ENCODE measurements at regions not wholly inside any gene's neighbourhood (a gene's known extent, or its start where the extent isn't known, plus 50 kb on each side); places are given as distances from the start of the nearest gene placed in this dataset.
"Not testable (repeated sequence)": the region's sequence is repeated elsewhere in the genome, so short reads cannot be mapped to it uniquely, and the experiment has no call there.

- DNase-seq (ENCODE audit: low spot score in 2 of 2) = no peak
- no peaks in the 10 kb centered on the region for H3K36me3 Mint-ChIP-seq (ENCODE audit: insufficient read depth)
- H3K27ac Mint-ChIP-seq (ENCODE audit: low read depth) = no peak overlapping the region
- no peaks in the 10 kb centered on the region for H3K27me3 Mint-ChIP-seq
- peaks cover 7% of the 10 kb centered on the region for H3K9me3 Mint-ChIP-seq
- no peak for ATAC-seq (replicated peaks; ENCODE audit: extremely low read depth, poor library complexity, severe bottlenecking)
- H3K4me3 Mint-ChIP-seq = no peak overlapping the region
- no peaks in the 10 kb centered on the region for H3K4me1 Mint-ChIP-seq
These were observed 384.3 kb upstream of the CNTNAP5 start for GRCh38 chr2:123640685-123641335.

DNA sequence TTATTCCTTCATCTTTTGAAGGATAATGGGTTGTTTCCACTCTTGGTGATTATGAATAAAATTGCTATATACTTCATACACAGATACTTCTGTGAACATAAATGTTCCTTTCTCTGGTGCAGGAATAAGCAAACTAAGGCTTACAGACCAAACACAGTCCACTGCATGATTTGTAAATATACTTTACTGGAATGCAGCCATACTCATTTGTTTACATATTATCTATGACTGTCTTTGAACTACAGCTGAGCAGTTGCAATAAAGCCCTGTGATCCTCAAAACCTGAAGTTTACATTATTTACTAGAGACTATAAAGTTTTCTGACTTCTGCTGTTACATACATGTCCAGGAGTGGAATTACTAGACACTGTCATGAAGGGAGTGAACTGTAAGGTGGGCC lies 381.0 kb upstream of the CNTNAP5 start:
- H3K4me1 Mint-ChIP-seq = no peaks in the 10 kb centered on the region
- DNase-seq (ENCODE audit: low spot score in 2 of 2) (no peak), ATAC-seq (replicated peaks; ENCODE audit: extremely low read depth, poor library complexity, severe bottlenecking) (no peak)
- H3K9me3 Mint-ChIP-seq = peaks cover 7% of the 10 kb centered on the region
- H3K4me3 Mint-ChIP-seq = no peak overlapping the region
- H3K27ac Mint-ChIP-seq (ENCODE audit: low read depth) = no peak overlapping the region
- no peaks in the 10 kb centered on the region for H3K36me3 Mint-ChIP-seq (ENCODE audit: insufficient read depth)
- no peaks in the 10 kb centered on the region for H3K27me3 Mint-ChIP-seq

GRCh38 chr2:123648016-123648415 lies 377.1 kb upstream of the CNTNAP5 start:
- Mint-ChIP-seq H3K4me3 (no peak overlapping the region), H3K27ac (ENCODE audit: low read depth) (no peak overlapping the region), H3K9me3 (no peaks in the 10 kb centered on the region), H3K4me1 (no peaks in the 10 kb centered on the region), H3K27me3 (no peaks in the 10 kb centered on the region), H3K36me3 (ENCODE audit: insufficient read depth) (peaks cover 2% of the 10 kb centered on the region)
- no peak for ATAC-seq (replicated peaks; ENCODE audit: extremely low read depth, poor library complexity, severe bottlenecking)
- DNase-seq (ENCODE audit: low spot score in 2 of 2) = no peak

GRCh38 chr2:123648956-123649355 lies 376.1 kb upstream of the CNTNAP5 start:
- ATAC-seq (replicated peaks; ENCODE audit: extremely low read depth, poor library complexity, severe bottlenecking) (no peak), DNase-seq (ENCODE audit: low spot score in 2 of 2) (no peak)
- Mint-ChIP-seq H3K4me3 (no peak overlapping the region), H3K27ac (ENCODE audit: low read depth) (no peak overlapping the region), H3K4me1 (no peaks in the 10 kb centered on the region), H3K27me3 (no peaks in the 10 kb centered on the region), H3K9me3 (peaks cover under 1% of the 10 kb centered on the region), H3K36me3 (ENCODE audit: insufficient read depth) (peaks cover 2% of the 10 kb centered on the region)

DNA sequence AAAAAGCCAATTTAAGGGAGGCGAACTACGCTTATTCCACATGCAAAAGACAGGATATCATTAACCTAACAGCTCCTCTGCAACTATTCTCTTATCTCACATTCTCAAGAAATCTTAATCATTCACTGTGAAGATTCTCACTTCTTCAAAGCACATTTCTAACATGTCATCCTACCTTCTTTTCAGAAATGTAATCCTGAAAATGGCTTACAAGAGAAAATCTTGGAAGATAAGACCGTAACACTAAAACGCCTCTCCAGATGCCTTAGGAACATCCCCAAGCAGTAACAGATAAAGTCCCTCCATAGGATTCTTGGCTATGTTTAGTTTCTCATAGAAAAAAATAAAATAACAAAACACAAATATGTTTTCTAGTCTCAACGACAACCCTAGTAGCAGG lies 373.9 kb upstream of the CNTNAP5 start:
- Mint-ChIP-seq H3K4me1 (no peaks in the 10 kb centered on the region), H3K4me3 (no peak overlapping the region), H3K27me3 (no peaks in the 10 kb centered on the region), H3K36me3 (ENCODE audit: insufficient read depth) (peaks cover 2% of the 10 kb centered on the region), H3K27ac (ENCODE audit: low read depth) (no peak overlapping the region), H3K9me3 (peaks cover 8% of the 10 kb centered on the region)
- DNase-seq (ENCODE audit: low spot score in 2 of 2) (no peak), ATAC-seq (replicated peaks; ENCODE audit: extremely low read depth, poor library complexity, severe bottlenecking) (no peak)

DNA sequence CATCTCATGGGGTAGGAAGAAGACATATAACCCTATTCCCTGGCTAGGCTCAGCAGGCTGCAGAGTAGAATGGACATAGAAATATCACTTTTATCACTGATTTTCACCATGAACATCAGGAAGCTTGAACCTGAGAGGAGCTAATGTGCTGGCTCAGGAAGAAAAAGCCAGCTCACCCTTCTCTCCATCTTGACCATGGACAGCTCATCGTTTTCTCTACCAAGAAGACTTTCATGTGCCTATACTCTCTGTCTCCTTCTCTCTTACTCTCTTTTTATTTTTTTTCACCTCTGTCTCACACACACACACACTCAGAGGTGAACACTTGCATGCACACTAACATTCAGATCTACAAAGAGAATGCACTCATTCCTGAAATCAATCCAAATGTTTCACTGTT lies 372.8 kb upstream of the CNTNAP5 start:
- Mint-ChIP-seq H3K36me3 (ENCODE audit: insufficient read depth) (peaks cover 2% of the 10 kb centered on the region), H3K9me3 (peaks cover 14% of the 10 kb centered on the region), H3K4me3 (no peak overlapping the region), H3K27me3 (no peaks in the 10 kb centered on the region), H3K27ac (ENCODE audit: low read depth) (no peak overlapping the region), H3K4me1 (no peaks in the 10 kb centered on the region)
- no peak for DNase-seq (ENCODE audit: low spot score in 2 of 2)
- no peak for ATAC-seq (replicated peaks; ENCODE audit: extremely low read depth, poor library complexity, severe bottlenecking)

GRCh38 chr2:123656590-123656989 lies 368.5 kb upstream of the CNTNAP5 start:
- H3K4me1 Mint-ChIP-seq = no peaks in the 10 kb centered on the region
- no peak for DNase-seq (ENCODE audit: low spot score in 2 of 2)
- no peak for ATAC-seq (replicated peaks; ENCODE audit: extremely low read depth, poor library complexity, severe bottlenecking)
- no peak overlapping the region for H3K4me3 Mint-ChIP-seq
- no peaks in the 10 kb centered on the region for H3K27me3 Mint-ChIP-seq
- H3K36me3 Mint-ChIP-seq (ENCODE audit: insufficient read depth) = peaks cover 2% of the 10 kb centered on the region
- peaks cover 32% of the 10 kb centered on the region for H3K9me3 Mint-ChIP-seq
- H3K27ac Mint-ChIP-seq (ENCODE audit: low read depth) = no peak overlapping the region

DNA sequence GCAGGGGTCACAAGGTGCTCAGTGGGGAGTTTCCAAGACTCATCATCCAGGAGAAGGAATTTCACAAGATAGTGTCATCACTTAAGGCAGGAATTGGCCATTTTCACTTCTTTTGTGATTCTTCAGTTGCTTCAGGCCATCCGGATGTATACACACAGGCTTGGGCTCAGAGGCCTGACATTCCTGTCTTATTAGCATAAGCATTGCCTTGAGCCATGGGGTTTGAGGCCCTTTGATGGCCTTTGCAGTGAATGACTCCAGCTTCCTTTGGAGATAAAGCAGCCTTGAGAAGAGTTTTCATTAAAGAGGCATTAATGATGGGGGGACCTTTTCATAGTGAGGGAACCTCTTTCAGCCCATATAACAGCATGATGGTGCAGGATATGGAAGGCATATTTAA lies 366.0 kb upstream of the CNTNAP5 start:
- H3K9me3 Mint-ChIP-seq = peaks cover 31% of the 10 kb centered on the region
- no peaks in the 10 kb centered on the region for H3K36me3 Mint-ChIP-seq (ENCODE audit: insufficient read depth)
- H3K4me3 Mint-ChIP-seq = no peak overlapping the region
- ATAC-seq (replicated peaks; ENCODE audit: extremely low read depth, poor library complexity, severe bottlenecking) (no peak), DNase-seq (ENCODE audit: low spot score in 2 of 2) (no peak)
- H3K27me3 Mint-ChIP-seq = no peaks in the 10 kb centered on the region
- no peak overlapping the region for H3K27ac Mint-ChIP-seq (ENCODE audit: low read depth)
- H3K4me1 Mint-ChIP-seq = no peaks in the 10 kb centered on the region

GRCh38 chr2:123670286-123670685 lies 354.8 kb upstream of the CNTNAP5 start:
- Mint-ChIP-seq H3K27me3 (no peaks in the 10 kb centered on the region), H3K9me3 (peaks cover 19% of the 10 kb centered on the region), H3K4me1 (no peaks in the 10 kb centered on the region), H3K36me3 (ENCODE audit: insufficient read depth) (no peaks in the 10 kb centered on the region), H3K4me3 (no peak overlapping the region), H3K27ac (ENCODE audit: low read depth) (no peak overlapping the region)
- ATAC-seq (replicated peaks; ENCODE audit: extremely low read depth, poor library complexity, severe bottlenecking) (no peak), DNase-seq (ENCODE audit: low spot score in 2 of 2) (no peak)

- not testable (repeated sequence) for H3K27ac Mint-ChIP-seq (ENCODE audit: low read depth); H3K27me3 Mint-ChIP-seq; H3K36me3 Mint-ChIP-seq (ENCODE audit: insufficient read depth); H3K4me3 Mint-ChIP-seq; ATAC-seq (replicated peaks; ENCODE audit: extremely low read depth, poor library complexity, severe bottlenecking); H3K4me1 Mint-ChIP-seq; H3K9me3 Mint-ChIP-seq; DNase-seq (ENCODE audit: low spot score in 2 of 2)
These were observed 341.3 kb upstream of the CNTNAP5 start for GRCh38 chr2:123683797-123684196.

- Mint-ChIP-seq H3K4me1 (no peaks in the 10 kb centered on the region), H3K4me3 (no peak overlapping the region), H3K9me3 (peaks cover 18% of the 10 kb centered on the region), H3K27ac (ENCODE audit: low read depth) (no peak overlapping the region), H3K27me3 (no peaks in the 10 kb centered on the region), H3K36me3 (ENCODE audit: insufficient read depth) (peaks cover 4% of the 10 kb centered on the region)
- no peak for ATAC-seq (replicated peaks; ENCODE audit: extremely low read depth, poor library complexity, severe bottlenecking)
- DNase-seq (ENCODE audit: low spot score in 2 of 2) = no peak
These were observed 338.0 kb upstream of the CNTNAP5 start for GRCh38 chr2:123687064-123687463.

- H3K9me3 Mint-ChIP-seq = peaks cover 26% of the 10 kb centered on the region
- no peak for DNase-seq (ENCODE audit: low spot score in 2 of 2)
- H3K27me3 Mint-ChIP-seq = no peaks in the 10 kb centered on the region
- no peaks in the 10 kb centered on the region for H3K4me1 Mint-ChIP-seq
- no peak overlapping the region for H3K27ac Mint-ChIP-seq (ENCODE audit: low read depth)
- no peak overlapping the region for H3K4me3 Mint-ChIP-seq
- peaks cover 2% of the 10 kb centered on the region for H3K36me3 Mint-ChIP-seq (ENCODE audit: insufficient read depth)
- no peak for ATAC-seq (replicated peaks; ENCODE audit: extremely low read depth, poor library complexity, severe bottlenecking)
These were observed 336.7 kb upstream of the CNTNAP5 start for GRCh38 chr2:123688231-123688940.

GRCh38 chr2:123692121-123692520 lies 333.0 kb upstream of the CNTNAP5 start:
- no peaks in the 10 kb centered on the region for H3K27me3 Mint-ChIP-seq

More at GRCh38 chr2:123692121-123692520, 333.0 kb upstream of the CNTNAP5 start:
- Mint-ChIP-seq H3K4me1 (no peaks in the 10 kb centered on the region), H3K27ac (ENCODE audit: low read depth) (no peak overlapping the region), H3K4me3 (no peak overlapping the region), H3K9me3 (peaks cover 42% of the 10 kb centered on the region), H3K36me3 (ENCODE audit: insufficient read depth) (peaks cover 2% of the 10 kb centered on the region)
- ATAC-seq (replicated peaks; ENCODE audit: extremely low read depth, poor library complexity, severe bottlenecking) (no peak), DNase-seq (ENCODE audit: low spot score in 2 of 2) (no peak)
